DMS 273 treated with DMSO at 0.1 percent for 48 hours (cell line): ENCODE measurements at regions not wholly inside any gene's neighbourhood (a gene's known extent, or its start where the extent isn't known, plus 50 kb on each side); places are given as distances from the start of the nearest gene placed in this dataset.
"Not testable (repeated sequence)": the region's sequence is repeated elsewhere in the genome, so short reads cannot be mapped to it uniquely, and the experiment has no call there.

ENCODE experiments used
- DNase-seq: peaks from one replicate; lab custom pipeline; 2025; lab: John Stamatoyannopoulos, UW

GRCh38 chr1:187958207-187958606 is 1129.5 kb downstream of the PLA2G4A start:
- DNase-seq, result no peak

GRCh38 chr1:187959062-187959461 is 1130.3 kb downstream of the PLA2G4A start:
- DNase-seq, result no peak

- no peak for DNase-seq
These were observed 1131.4 kb downstream of the PLA2G4A start for GRCh38 chr1:187960125-187960638.

GRCh38 chr1:187961895-187962294 is 1133.1 kb downstream of the PLA2G4A start:
- DNase-seq, result no peak

- no peak for DNase-seq
These were observed 1143.1 kb downstream of the PLA2G4A start for GRCh38 chr1:187971851-187972250.

- DNase-seq, result no peak
These were observed 1148.5 kb downstream of the PLA2G4A start for GRCh38 chr1:187977298-187977697.

GRCh38 chr1:187985145-187985896 is 1156.6 kb downstream of the PLA2G4A start:
- DNase-seq, result no peak

- no peak for DNase-seq
These were observed 1157.3 kb downstream of the PLA2G4A start for GRCh38 chr1:187985897-187986654.

GRCh38 chr1:187987236-187987776 is 1158.6 kb downstream of the PLA2G4A start:
- DNase-seq, result no peak

- no peak for DNase-seq
These were observed 1163.2 kb downstream of the PLA2G4A start for GRCh38 chr1:187991944-187992343.

GRCh38 chr1:187996780-187997179 is 1168.0 kb downstream of the PLA2G4A start:
- no peak for DNase-seq

- no peak for DNase-seq
These were observed 1171.2 kb downstream of the PLA2G4A start for GRCh38 chr1:187999973-188000372.

- not testable (repeated sequence) for DNase-seq
These were observed 1174.9 kb downstream of the PLA2G4A start for GRCh38 chr1:188003687-188004086.

GRCh38 chr1:188004849-188005248 is 1176.1 kb downstream of the PLA2G4A start:
- no peak for DNase-seq

- no peak for DNase-seq
These were observed 1177.6 kb downstream of the PLA2G4A start for GRCh38 chr1:188006354-188006753.

- DNase-seq, result not testable (repeated sequence)
These were observed 1184.6 kb downstream of the PLA2G4A start for GRCh38 chr1:188013222-188013849.

- no peak for DNase-seq
These were observed 1189.2 kb downstream of the PLA2G4A start for GRCh38 chr1:188017921-188018320.

- no peak for DNase-seq
These were observed 1193.9 kb downstream of the PLA2G4A start for GRCh38 chr1:188022661-188023060.

GRCh38 chr1:188023206-188023605 is 1194.5 kb downstream of the PLA2G4A start:
- DNase-seq, result no peak

- DNase-seq, result no peak
These were observed 1198.9 kb downstream of the PLA2G4A start for GRCh38 chr1:188027613-188028012.

- DNase-seq, result not testable (repeated sequence)
These were observed 1208.8 kb downstream of the PLA2G4A start for GRCh38 chr1:188037572-188037971.

- DNase-seq, result no peak
These were observed 1214.9 kb downstream of the PLA2G4A start for GRCh38 chr1:188043536-188044245.
